OCI-M1 (cell line): ENCODE measurements at regions not wholly inside any gene's neighbourhood (a gene's known extent, or its start where the extent isn't known, plus 50 kb on each side); places are given as distances from the start of the nearest gene placed in this dataset.

Experiments used
- DNase-seq: peaks from one replicate; lab custom pipeline; 2025; lab: John Stamatoyannopoulos, UW

- no peak for DNase-seq
Observed at GRCh38 chr1:177479600-177479999, 308.8 kb downstream of the BRINP2 start.

- DNase-seq, result no peak
Observed at GRCh38 chr1:177476676-177477075, 305.9 kb downstream of the BRINP2 start.

- DNase-seq, result no peak
Observed at GRCh38 chr1:177472567-177472966, 301.8 kb downstream of the BRINP2 start.

DNA sequence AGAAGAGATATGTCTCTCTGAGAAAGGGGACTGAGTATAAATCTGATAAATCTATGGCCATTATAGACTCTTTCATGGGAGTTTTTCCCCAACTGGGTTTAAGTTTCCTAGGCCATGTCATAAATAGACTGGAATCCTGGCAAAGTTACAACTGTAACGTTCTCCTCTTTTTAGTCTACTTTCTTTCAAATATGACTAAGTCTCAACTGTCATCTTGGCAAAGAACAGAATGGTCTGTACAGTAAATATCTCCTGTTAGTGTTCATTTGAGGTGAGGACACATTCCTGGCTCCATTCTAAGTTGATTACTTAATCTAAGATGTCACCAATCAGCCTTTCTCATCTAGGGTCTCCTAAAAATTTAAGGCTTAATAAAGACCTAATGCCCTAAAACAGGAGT is 300.5 kb downstream of the BRINP2 start:
- no peak for DNase-seq

DNA sequence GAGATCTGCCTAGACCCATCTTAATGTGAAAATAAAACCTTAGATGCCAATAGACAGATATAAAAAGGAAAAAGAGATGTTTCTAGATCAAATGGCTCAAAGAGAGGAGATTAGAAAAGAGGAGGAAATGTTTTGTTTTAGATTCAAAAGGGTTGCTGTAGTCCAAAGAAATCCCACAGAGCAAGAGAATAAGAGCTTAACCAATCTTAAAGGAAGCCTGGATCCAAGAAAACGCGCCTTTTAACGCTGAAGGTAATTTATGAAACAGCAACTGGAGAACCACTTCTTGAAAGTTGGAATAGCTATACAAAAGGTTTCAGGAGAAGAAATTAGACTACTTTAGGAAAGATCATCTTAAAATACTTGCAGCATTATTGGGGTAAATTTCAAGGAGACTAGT is 298.8 kb downstream of the BRINP2 start:
- no peak for DNase-seq

DNA sequence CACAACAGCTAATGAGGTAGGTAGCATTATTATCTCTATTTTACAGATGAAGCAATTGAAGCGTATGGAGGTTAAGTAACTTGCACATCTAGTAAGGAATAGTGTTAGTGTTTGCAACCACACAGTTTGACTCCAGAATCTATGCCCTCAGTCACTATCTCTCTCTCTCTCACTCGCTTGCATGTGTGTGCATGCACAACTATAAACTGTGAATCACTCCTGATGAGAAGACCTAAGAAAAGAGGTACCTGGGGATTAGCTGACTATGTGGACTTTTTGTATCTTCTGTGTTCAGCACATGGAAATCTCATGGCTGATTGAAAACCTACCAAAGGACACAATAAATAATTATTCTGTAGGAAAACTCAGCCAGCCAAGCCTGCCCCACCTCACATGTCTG is 295.5 kb downstream of the BRINP2 start:
- DNase-seq, result no peak

DNA sequence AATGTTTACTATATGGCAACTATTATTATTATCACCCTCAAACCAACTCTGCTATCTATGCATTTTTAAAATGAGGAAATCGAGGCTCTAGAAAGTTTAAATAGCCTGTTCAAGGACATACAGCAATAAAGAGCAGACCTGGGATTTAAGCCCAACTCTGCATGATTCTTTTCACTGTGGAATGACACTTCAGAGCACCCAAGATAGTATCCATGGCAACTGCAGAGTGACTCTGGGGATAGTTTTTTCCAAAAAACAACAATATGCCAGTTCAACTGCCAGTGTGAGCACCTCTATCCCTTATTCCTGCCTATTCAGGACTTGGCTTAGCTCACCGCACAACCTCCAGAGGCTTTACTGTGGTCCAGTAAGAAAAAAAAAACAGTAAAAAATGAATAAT is 293.9 kb downstream of the BRINP2 start:
- no peak for DNase-seq

GRCh38 chr1:177451191-177451590 is 280.4 kb downstream of the BRINP2 start:
- peak; percentile 7 for DNase-seq

- DNase-seq, result no peak
Observed at GRCh38 chr1:177448652-177449357, 278.0 kb downstream of the BRINP2 start.

- no peak for DNase-seq
Observed at GRCh38 chr1:177448036-177448615, 277.4 kb downstream of the BRINP2 start.

DNA sequence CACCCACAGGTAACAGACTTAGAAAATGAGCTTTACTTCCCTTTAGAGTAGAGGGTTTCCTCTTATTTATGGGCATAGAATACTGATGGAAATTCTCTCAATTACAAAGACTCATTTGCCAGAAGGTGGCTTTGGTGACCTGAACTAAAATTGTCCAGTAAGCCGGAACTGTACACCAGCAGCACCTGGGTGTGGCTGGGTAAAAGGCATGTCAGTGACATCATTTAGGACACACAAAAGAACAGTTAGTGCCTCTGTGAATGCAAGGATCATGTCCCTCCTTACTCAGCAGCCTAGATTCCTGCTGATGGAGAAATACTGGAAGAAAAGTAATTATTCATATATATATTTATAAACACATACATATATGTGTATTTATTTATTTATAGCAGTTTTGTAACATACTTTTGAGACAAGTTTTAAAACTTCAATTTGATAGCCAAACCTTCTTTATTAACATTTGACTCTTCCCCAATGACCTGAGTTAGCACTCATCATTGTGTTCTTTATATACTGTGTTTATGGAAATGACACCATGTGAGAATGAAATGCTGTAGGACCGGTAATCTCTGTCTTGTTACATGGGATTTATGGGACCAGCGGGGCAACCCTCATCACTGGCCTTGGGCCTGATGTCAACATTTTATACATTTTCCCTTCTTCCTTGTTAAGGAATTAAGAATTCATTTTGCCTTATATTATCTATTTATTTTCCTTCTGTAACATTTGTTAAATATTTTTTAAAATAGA is 274.4 kb downstream of the BRINP2 start:
- no peak for DNase-seq

DNA sequence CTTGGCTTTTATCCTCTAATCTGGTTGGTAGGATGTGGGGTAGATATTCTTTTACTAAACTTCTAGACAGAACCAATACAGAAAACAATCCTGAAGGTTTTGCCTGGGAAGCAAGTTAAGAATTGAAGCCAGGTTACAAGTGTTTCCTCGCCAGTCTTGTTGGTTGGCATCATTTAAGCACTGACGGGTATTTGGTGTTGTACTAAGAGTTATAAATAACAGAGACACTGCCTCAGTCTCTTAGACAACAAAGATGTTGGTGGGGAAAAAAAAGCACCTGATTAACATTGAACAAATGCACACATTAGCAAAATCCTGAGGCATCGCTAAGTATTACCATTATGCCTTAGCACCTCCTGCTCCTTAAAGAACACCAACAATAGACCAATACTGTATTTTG is 272.2 kb downstream of the BRINP2 start:
- no peak for DNase-seq

DNA sequence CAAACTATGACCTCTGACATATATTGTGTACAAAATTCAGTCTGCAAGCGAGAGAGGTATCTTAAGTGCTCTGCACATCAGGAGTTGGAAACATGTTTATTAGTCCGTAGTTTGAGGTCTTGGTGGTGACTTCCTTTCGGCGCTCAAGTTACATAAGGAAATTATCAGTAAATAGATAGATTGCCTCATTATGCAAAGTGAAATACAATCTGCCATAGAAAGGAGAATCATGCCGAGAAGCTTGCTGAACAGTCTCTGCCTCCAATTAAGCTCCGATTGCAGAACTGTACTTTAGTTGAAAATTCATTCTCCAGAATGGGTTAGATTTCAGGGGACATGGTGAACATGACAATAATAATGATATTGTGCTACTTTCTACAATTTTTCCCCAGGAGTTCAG is 271.8 kb downstream of the BRINP2 start:
- DNase-seq, result no peak

DNA sequence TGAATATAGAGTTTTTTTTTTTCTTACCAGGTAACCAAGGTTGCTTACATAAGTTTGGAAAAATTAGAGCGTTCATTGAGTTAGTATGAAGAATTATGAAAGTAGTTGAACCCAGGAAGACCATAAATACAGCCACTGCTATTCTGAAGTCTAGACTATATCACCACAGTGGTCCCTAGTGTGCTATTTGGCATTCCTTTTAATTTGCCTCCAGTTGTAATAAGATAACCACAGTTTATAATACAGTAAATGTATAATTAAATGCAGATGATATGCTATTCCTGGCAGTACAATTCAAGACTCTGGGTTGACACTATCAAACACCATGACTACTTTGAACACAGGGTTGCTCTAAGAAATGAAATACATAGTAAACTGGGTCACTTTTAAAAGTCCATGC is 270.5 kb downstream of the BRINP2 start:
- DNase-seq, result no peak

DNA sequence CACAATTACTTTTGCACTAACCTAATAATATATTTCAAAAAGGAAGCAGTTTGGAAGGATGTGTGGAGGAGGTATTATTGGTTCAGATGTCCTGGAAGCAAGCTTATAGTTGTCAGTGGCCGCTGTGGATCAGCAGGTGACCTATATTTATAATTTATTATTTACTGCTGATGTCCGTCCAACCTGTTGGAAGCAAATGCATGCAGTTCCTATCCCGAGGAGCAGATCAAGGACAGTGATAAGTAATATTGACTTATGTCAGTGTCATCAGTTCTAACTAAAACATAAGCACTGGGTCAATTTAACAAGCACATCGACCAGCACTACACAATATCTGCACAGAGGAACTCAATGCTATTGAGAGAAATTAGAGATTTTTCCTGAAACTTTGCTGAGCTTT is 270.1 kb downstream of the BRINP2 start:
- DNase-seq, result no peak

- no peak for DNase-seq
Observed at GRCh38 chr1:177439301-177439700, 268.5 kb downstream of the BRINP2 start.

GRCh38 chr1:177435364-177435763 is 264.6 kb downstream of the BRINP2 start:
- DNase-seq, result no peak

DNA sequence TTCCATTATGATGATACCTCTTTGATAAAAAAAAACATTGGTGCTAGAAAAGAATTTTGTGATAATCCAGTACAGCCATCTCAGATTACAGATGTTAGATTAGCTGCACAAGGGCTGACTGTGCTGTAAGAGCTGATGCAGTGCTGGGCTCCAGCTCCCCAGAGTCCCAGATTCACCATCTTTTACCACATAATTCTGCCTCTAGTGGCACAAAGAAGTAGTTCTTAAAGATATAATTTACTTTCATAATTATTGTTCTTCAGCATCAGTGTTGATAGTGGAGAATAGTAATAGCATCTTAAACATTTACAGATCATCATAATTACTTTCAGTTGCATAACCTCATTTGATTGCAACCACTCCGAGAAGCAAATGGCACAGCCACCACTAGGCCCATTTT is 262.1 kb downstream of the BRINP2 start:
- DNase-seq, result no peak

DNA sequence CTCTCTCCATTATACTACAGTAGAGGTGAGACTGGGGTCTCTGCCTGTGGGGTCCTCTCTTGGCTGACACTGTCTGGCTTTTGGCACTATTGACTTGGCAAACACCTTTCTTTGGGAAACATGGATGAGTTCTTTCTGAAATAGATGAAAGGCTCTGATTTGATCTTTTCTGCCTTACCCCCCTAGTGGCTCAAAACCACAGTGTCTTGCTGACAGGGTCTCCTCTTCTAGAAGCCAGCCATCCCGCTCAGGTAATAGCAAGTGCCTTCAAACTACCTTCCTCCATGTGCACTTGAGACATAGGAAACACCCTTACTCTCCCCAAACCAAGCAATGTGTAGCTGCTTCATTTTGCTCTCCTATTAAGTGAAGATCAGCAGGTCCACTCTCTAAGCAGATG is 260.4 kb downstream of the BRINP2 start:
- DNase-seq, result no peak

DNA sequence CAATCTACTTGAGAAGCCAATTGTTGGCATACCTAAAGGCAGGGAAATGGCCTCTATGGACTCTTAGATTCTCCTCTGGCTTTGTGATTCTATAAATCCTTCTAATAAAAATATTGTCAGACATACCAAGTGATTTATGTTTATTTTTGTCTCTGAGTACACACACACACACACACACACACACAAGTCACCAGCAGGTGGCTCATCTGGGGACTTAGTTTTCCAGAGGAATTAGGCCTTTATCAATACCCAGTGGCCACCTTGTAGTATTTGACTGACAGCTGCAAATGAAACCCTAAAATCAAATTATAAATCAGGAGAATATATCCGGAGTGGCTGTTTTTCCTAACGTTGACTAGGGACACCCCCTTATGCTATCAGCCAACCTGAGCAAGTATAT is 258.5 kb downstream of the BRINP2 start:
- DNase-seq, result no peak

- no peak for DNase-seq
Observed at GRCh38 chr1:177427811-177428210, 257.1 kb downstream of the BRINP2 start.

DNA sequence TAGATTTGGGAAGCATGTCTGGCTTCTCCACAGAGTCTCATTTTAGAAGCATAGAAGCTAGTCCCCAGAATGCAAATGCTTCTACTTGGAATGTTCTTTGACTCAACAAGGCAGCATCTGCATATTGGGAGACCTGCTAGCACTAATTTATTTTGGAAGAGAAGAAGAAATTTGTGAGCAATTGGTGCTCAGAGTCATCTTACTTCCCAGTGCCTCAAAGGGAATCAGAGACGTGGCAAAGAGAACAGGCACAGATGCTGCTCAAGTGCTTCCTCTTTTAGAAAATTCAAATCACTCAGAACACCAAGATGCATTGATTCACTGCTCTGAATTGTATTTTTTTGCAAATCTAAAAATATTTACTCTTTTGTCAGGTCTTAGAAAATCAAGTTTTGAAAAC is 255.7 kb downstream of the BRINP2 start:
- DNase-seq, result no peak

GRCh38 chr1:177425199-177425598 is 254.4 kb downstream of the BRINP2 start:
- DNase-seq, result no peak
